Neural progenitor cell (in vitro differentiated cells): ENCODE measurements at regions not wholly inside any gene's neighbourhood (a gene's known extent, or its start where the extent isn't known, plus 50 kb on each side); places are given as distances from the start of the nearest gene placed in this dataset.

Source experiments
- DNase-seq: peaks from one replicate; pipeline ENCODE4 v3.0.0-alpha.2; 2016; ENCODE audit warnings: low spot score
- H2AFZ ChIP-seq: fragments of 200-600 bp; sonication (generic); replicated peaks from 2 replicates; pipeline ENCODE4 v1.6.1; 2016; ENCODE audit warnings: antibody characterized with exemption
- H3F3A ChIP-seq: fragments of 200-600 bp; sonication (generic); 2 replicates; pipeline ENCODE4 v1.6.1; 2016; ENCODE audit warnings: antibody characterized with exemption, low read depth
- H3K27ac ChIP-seq: fragments of 200-600 bp; sonication (generic); 2 replicates; pipeline ENCODE4 v1.5.1; 2016; ENCODE audit warnings: mild to moderate bottlenecking
- H3K27me3 ChIP-seq: fragments of 200-600 bp; sonication (generic); 2 replicates; pipeline ENCODE4 v1.6.1; 2016; ENCODE audit warnings: mild to moderate bottlenecking, moderate library complexity
- H3K36me3 ChIP-seq: fragments of 200-600 bp; sonication (generic); 2 replicates; pipeline ENCODE4 v1.5.1; 2016
- H3K4me1 ChIP-seq: fragments of 200-600 bp; sonication (generic); 2 replicates; pipeline ENCODE4 v1.6.1; 2016; ENCODE audit warnings: mixed run types
- H3K4me2 ChIP-seq: fragments of 200-600 bp; sonication (generic); 2 replicates; pipeline ENCODE4 v1.6.1; 2016
- H3K4me3 ChIP-seq: fragments of 200-600 bp; sonication (generic); 2 replicates; pipeline ENCODE4 v1.5.1; 2016
- H3K79me2 ChIP-seq: fragments of 200-600 bp; sonication (generic); 2 replicates; pipeline ENCODE4 v1.6.1; 2016; ENCODE audit warnings: low read depth
- H3K9ac ChIP-seq: fragments of 200-600 bp; sonication (generic); 2 replicates; pipeline ENCODE4 v1.6.1; 2016
- H3K9me3 ChIP-seq: fragments of 200-600 bp; sonication (generic); 2 replicates; pipeline ENCODE4 v1.5.1; 2016; ENCODE audit warnings: low read depth
- H4K20me1 ChIP-seq: fragments of 200-600 bp; sonication (generic); 2 replicates; pipeline ENCODE4 v1.6.1; 2016; ENCODE audit warnings: low read depth
- H3K27ac Mint-ChIP-seq: 3 replicates; pipeline ENCODE4 v1.8.0; 2021; ENCODE audit warnings: mixed read lengths
- H3K27me3 Mint-ChIP-seq: 2 replicates; pipeline ENCODE4 v1.8.0; 2022; ENCODE audit warnings: low read depth, mild to moderate bottlenecking, inconsistent platforms, moderate library complexity, mixed read lengths; ENCODE audit not compliant: insufficient read depth
- H3K36me3 Mint-ChIP-seq: 3 replicates; pipeline ENCODE4 v1.8.0; 2021; ENCODE audit warnings: mixed read lengths
- H3K4me1 Mint-ChIP-seq: 3 replicates; pipeline ENCODE4 v1.8.0; 2021; ENCODE audit warnings: mixed read lengths
- H3K4me3 Mint-ChIP-seq: 3 replicates; pipeline ENCODE4 v1.8.0; 2021; ENCODE audit warnings: mild to moderate bottlenecking, moderate library complexity, mixed read lengths
- H3K9me3 Mint-ChIP-seq: 3 replicates; pipeline ENCODE4 v1.8.0; 2020; ENCODE audit warnings: mixed read lengths
- EZH2 ChIP-seq: fragments of 200-600 bp; sonication (generic); IDR thresholded peaks from 2 replicates; pipeline ENCODE4 v1.6.1; 2017; ENCODE audit warnings: antibody characterized with exemption, mild to moderate bottlenecking, moderate library complexity
- EZH2phosphoT487 ChIP-seq: fragments of 200-600 bp; sonication (generic); IDR thresholded peaks from 2 replicates; pipeline ENCODE4 v1.6.1; 2017; ENCODE audit warnings: antibody characterized with exemption
- TF ChIP-seq, protein P1 (sequence below): fragments of 200-600 bp; sonication (generic); IDR thresholded peaks from 2 replicates; pipeline ENCODE4 v1.5.1; 2017; ENCODE audit warnings: antibody characterized with exemption, mild to moderate bottlenecking

- Mint-ChIP-seq H3K9me3 (no peaks in the 10 kb centered on the region), H3K27ac (no peak overlapping the region), H3K4me3 (no peak overlapping the region), H3K36me3 (no peaks in the 10 kb centered on the region), H3K27me3 (peaks cover 5% of the 10 kb centered on the region), H3K4me1 (no peaks in the 10 kb centered on the region)
- Histone ChIP-seq H3K79me2 (no peaks in the 10 kb centered on the region), H3K36me3 (no peaks in the 10 kb centered on the region), H3K4me1 (no peaks in the 10 kb centered on the region), H2AFZ (no peak overlapping the region), H4K20me1 (no peaks in the 10 kb centered on the region), H3K27ac (no peak overlapping the region), H3K27me3 (no peaks in the 10 kb centered on the region), H3F3A (no peaks in the 10 kb centered on the region), H3K9me3 (no peaks in the 10 kb centered on the region), H3K4me3 (no peak overlapping the region), H3K9ac (no peak overlapping the region), H3K4me2 (no peak overlapping the region)
- DNase-seq = no peak
- no peak for TF ChIP-seq EZH2
- TF ChIP-seq, protein P1, sequence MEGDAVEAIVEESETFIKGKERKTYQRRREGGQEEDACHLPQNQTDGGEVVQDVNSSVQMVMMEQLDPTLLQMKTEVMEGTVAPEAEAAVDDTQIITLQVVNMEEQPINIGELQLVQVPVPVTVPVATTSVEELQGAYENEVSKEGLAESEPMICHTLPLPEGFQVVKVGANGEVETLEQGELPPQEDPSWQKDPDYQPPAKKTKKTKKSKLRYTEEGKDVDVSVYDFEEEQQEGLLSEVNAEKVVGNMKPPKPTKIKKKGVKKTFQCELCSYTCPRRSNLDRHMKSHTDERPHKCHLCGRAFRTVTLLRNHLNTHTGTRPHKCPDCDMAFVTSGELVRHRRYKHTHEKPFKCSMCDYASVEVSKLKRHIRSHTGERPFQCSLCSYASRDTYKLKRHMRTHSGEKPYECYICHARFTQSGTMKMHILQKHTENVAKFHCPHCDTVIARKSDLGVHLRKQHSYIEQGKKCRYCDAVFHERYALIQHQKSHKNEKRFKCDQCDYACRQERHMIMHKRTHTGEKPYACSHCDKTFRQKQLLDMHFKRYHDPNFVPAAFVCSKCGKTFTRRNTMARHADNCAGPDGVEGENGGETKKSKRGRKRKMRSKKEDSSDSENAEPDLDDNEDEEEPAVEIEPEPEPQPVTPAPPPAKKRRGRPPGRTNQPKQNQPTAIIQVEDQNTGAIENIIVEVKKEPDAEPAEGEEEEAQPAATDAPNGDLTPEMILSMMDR = no peak
Observed at GRCh38 chr7:156222151-156222550, 409.9 kb upstream of the SHH start.

- no peaks in the 10 kb centered on the region for H3K4me1 ChIP-seq
- TF ChIP-seq EZH2phosphoT487 (no peak), EZH2 (no peak)
- TF ChIP-seq, protein P1 = no peak
- H3K9ac ChIP-seq = no peak overlapping the region
- Mint-ChIP-seq H3K36me3 (no peaks in the 10 kb centered on the region), H3K9me3 (no peaks in the 10 kb centered on the region), H3K27me3 (peaks cover 5% of the 10 kb centered on the region), H3K27ac (no peak overlapping the region), H3K4me1 (no peaks in the 10 kb centered on the region), H3K4me3 (no peak overlapping the region)
- no peak overlapping the region for H2AFZ ChIP-seq
- H3K27me3 ChIP-seq = no peaks in the 10 kb centered on the region
- no peaks in the 10 kb centered on the region for H3F3A ChIP-seq
- no peak overlapping the region for H3K27ac ChIP-seq
- H3K4me3 ChIP-seq = no peak overlapping the region
- no peak overlapping the region for H3K4me2 ChIP-seq
- no peaks in the 10 kb centered on the region for H3K36me3 ChIP-seq
- no peaks in the 10 kb centered on the region for H4K20me1 ChIP-seq
- no peaks in the 10 kb centered on the region for H3K79me2 ChIP-seq
- DNase-seq = no peak
- no peaks in the 10 kb centered on the region for H3K9me3 ChIP-seq
Observed at GRCh38 chr7:156220701-156221100, 408.4 kb upstream of the SHH start.

DNA sequence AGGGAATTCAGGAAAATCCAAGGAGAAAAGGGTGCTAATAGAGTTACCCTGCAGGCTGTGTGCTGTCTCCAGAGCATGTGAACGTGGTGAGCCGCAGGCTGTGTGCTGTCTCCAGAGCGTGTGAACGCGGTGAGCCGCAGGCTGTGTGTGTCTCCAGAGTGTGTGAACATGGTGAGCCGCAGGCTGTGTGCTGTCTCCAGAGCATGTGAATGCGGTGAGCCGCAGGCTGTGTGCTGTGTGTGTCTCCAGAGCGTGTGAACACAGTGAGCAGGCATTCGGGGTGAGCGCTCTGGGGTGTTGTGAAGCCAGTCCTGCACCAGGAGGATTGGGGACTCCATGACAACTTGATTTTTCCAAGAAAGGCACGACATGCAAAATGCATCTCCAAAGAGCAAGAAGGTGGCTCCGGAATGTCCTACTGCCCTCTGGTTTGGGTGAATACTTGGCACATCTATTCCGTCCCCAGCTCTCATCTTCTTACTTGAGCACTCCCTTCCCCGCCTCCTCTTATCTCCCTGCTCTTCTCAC, 407.9 kb upstream of the SHH start:
- no peak for TF ChIP-seq EZH2
- TF ChIP-seq, protein P1 = no peak
- no peak for TF ChIP-seq EZH2phosphoT487
- H3K27me3 ChIP-seq = no peaks in the 10 kb centered on the region
- H4K20me1 ChIP-seq = no peaks in the 10 kb centered on the region
- no peaks in the 10 kb centered on the region for H3K4me1 Mint-ChIP-seq
- H3K27ac ChIP-seq = no peak overlapping the region
- no peaks in the 10 kb centered on the region for H3K36me3 ChIP-seq
- H3K27me3 Mint-ChIP-seq = peaks cover 5% of the 10 kb centered on the region
- no peak overlapping the region for H3K4me3 Mint-ChIP-seq
- DNase-seq = no peak
- no peak overlapping the region for H3K4me3 ChIP-seq
- H2AFZ ChIP-seq = peak overlapping the region; percentile 42
- H3K4me2 ChIP-seq = no peak overlapping the region
- H3K27ac Mint-ChIP-seq = no peak overlapping the region
- H3K36me3 Mint-ChIP-seq = no peaks in the 10 kb centered on the region
- H3K9ac ChIP-seq = no peak overlapping the region
- H3K79me2 ChIP-seq = no peaks in the 10 kb centered on the region
- no peaks in the 10 kb centered on the region for H3K9me3 ChIP-seq
- no peaks in the 10 kb centered on the region for H3K4me1 ChIP-seq
- no peaks in the 10 kb centered on the region for H3K9me3 Mint-ChIP-seq
- H3F3A ChIP-seq = no peaks in the 10 kb centered on the region
